ENCODE measurements at regions not wholly inside any gene's neighbourhood (a gene's known extent, or its start where the extent isn't known, plus 50 kb on each side); places are given as distances from the start of the nearest gene placed in this dataset.
A peak's percentile ranks its signal among the peaks of the same experiment; 100 is the strongest.
"Not testable (repeated sequence)": the region's sequence is repeated elsewhere in the genome, so short reads cannot be mapped to it uniquely, and the experiment has no call there.

GRCh38 chrX:115968436-115969252 is 201.9 kb upstream of the AGTR2 start:
- WGBS, 2 experiments: 1% methylated on average over 39 to 48 of the region's 48 CpGs
- Histone ChIP-seq H3K4me3 (ENCODE audit: insufficient read depth, low read depth, low read length) (peak overlapping the region; percentile 43), H3K36me3 (ENCODE audit: control insufficient read depth, insufficient read depth, low read length) (no peaks in the 10 kb centered on the region), H3K4me1 (ENCODE audit: control insufficient read depth, insufficient read depth, low read length) (no peaks in the 10 kb centered on the region), H3K27me3 (ENCODE audit: control insufficient read depth, insufficient read depth, low read length, poor library complexity, severe bottlenecking) (no peaks in the 10 kb centered on the region), H3K27ac (ENCODE audit: insufficient read depth, low read depth, low read length, poor library complexity, severe bottlenecking) (peak overlapping the region; percentile 42), H3K9me3 (ENCODE audit: control insufficient read depth, low read length) (no peaks in the 10 kb centered on the region)

GRCh38 chrX:115970718-115971117 is 199.8 kb upstream of the AGTR2 start:
- Histone ChIP-seq H3K36me3 (ENCODE audit: control insufficient read depth, insufficient read depth, low read length) (no peaks in the 10 kb centered on the region), H3K9me3 (ENCODE audit: control insufficient read depth, low read length) (no peaks in the 10 kb centered on the region), H3K4me1 (ENCODE audit: control insufficient read depth, insufficient read depth, low read length) (no peaks in the 10 kb centered on the region), H3K4me3 (ENCODE audit: insufficient read depth, low read depth, low read length) (no peak overlapping the region), H3K27me3 (ENCODE audit: control insufficient read depth, insufficient read depth, low read length, poor library complexity, severe bottlenecking) (no peaks in the 10 kb centered on the region), H3K27ac (ENCODE audit: insufficient read depth, low read depth, low read length, poor library complexity, severe bottlenecking) (no peak overlapping the region)
- WGBS, 2 experiments: 81 to 89% methylated on average over 4 of the region's 5 CpGs

- no peaks in the 10 kb centered on the region for H3K36me3 ChIP-seq (ENCODE audit: control insufficient read depth, insufficient read depth, low read length)
- 60 to 91% methylated on average over 1 of the region's 1 CpG for WGBS, 2 experiments
- no peaks in the 10 kb centered on the region for H3K9me3 ChIP-seq (ENCODE audit: control insufficient read depth, low read length)
- H3K4me1 ChIP-seq (ENCODE audit: control insufficient read depth, insufficient read depth, low read length): no peaks in the 10 kb centered on the region
- no peak overlapping the region for H3K27ac ChIP-seq (ENCODE audit: insufficient read depth, low read depth, low read length, poor library complexity, severe bottlenecking)
- H3K27me3 ChIP-seq (ENCODE audit: control insufficient read depth, insufficient read depth, low read length, poor library complexity, severe bottlenecking): no peaks in the 10 kb centered on the region
- no peak overlapping the region for H3K4me3 ChIP-seq (ENCODE audit: insufficient read depth, low read depth, low read length)
These were observed 197.8 kb upstream of the AGTR2 start for GRCh38 chrX:115972717-115973116.

GRCh38 chrX:115978068-115978467 is 192.5 kb upstream of the AGTR2 start:
- 78 to 80% methylated on average over 2 of the region's 2 CpGs for WGBS, 2 experiments
- Histone ChIP-seq H3K27ac (ENCODE audit: insufficient read depth, low read depth, low read length, poor library complexity, severe bottlenecking) (no peak overlapping the region), H3K36me3 (ENCODE audit: control insufficient read depth, insufficient read depth, low read length) (no peaks in the 10 kb centered on the region), H3K4me1 (ENCODE audit: control insufficient read depth, insufficient read depth, low read length) (no peaks in the 10 kb centered on the region), H3K9me3 (ENCODE audit: control insufficient read depth, low read length) (no peaks in the 10 kb centered on the region), H3K4me3 (ENCODE audit: insufficient read depth, low read depth, low read length) (no peak overlapping the region), H3K27me3 (ENCODE audit: control insufficient read depth, insufficient read depth, low read length, poor library complexity, severe bottlenecking) (no peaks in the 10 kb centered on the region)

GRCh38 chrX:115983148-115983547 is 187.4 kb upstream of the AGTR2 start:
- H3K27ac ChIP-seq (ENCODE audit: insufficient read depth, low read depth, low read length, poor library complexity, severe bottlenecking); H3K36me3 ChIP-seq (ENCODE audit: control insufficient read depth, insufficient read depth, low read length); H3K4me1 ChIP-seq (ENCODE audit: control insufficient read depth, insufficient read depth, low read length); H3K9me3 ChIP-seq (ENCODE audit: control insufficient read depth, low read length); H3K4me3 ChIP-seq (ENCODE audit: insufficient read depth, low read depth, low read length); H3K27me3 ChIP-seq (ENCODE audit: control insufficient read depth, insufficient read depth, low read length, poor library complexity, severe bottlenecking): not testable (repeated sequence)
- WGBS, 2 experiments: 63 to 75% methylated on average over 1 of the region's 1 CpG

- not testable (repeated sequence) for H3K27me3 ChIP-seq (ENCODE audit: control insufficient read depth, insufficient read depth, low read length, poor library complexity, severe bottlenecking); H3K9me3 ChIP-seq (ENCODE audit: control insufficient read depth, low read length); H3K4me1 ChIP-seq (ENCODE audit: control insufficient read depth, insufficient read depth, low read length); H3K27ac ChIP-seq (ENCODE audit: insufficient read depth, low read depth, low read length, poor library complexity, severe bottlenecking); H3K36me3 ChIP-seq (ENCODE audit: control insufficient read depth, insufficient read depth, low read length); H3K4me3 ChIP-seq (ENCODE audit: insufficient read depth, low read depth, low read length)
- WGBS, 2 experiments: no CpG with 5 or more reads among the region's 1 CpG
These were observed 183.1 kb upstream of the AGTR2 start for GRCh38 chrX:115987464-115987863.

- Histone ChIP-seq H3K9me3 (ENCODE audit: control insufficient read depth, low read length) (no peaks in the 10 kb centered on the region), H3K27me3 (ENCODE audit: control insufficient read depth, insufficient read depth, low read length, poor library complexity, severe bottlenecking) (no peaks in the 10 kb centered on the region), H3K36me3 (ENCODE audit: control insufficient read depth, insufficient read depth, low read length) (no peaks in the 10 kb centered on the region), H3K27ac (ENCODE audit: insufficient read depth, low read depth, low read length, poor library complexity, severe bottlenecking) (no peak overlapping the region), H3K4me1 (ENCODE audit: control insufficient read depth, insufficient read depth, low read length) (no peaks in the 10 kb centered on the region), H3K4me3 (ENCODE audit: insufficient read depth, low read depth, low read length) (no peak overlapping the region)
- WGBS, 2 experiments: 31 to 33% methylated on average over 1 to 2 of the region's 3 CpGs
These were observed 181.7 kb upstream of the AGTR2 start for GRCh38 chrX:115988825-115989224.

- H3K4me3 ChIP-seq (ENCODE audit: insufficient read depth, low read depth, low read length): no peak overlapping the region
- H3K4me1 ChIP-seq (ENCODE audit: control insufficient read depth, insufficient read depth, low read length): no peaks in the 10 kb centered on the region
These were observed 180.9 kb upstream of the AGTR2 start for GRCh38 chrX:115989686-115990085.

GRCh38 chrX:116009346-116009745 is 161.2 kb upstream of the AGTR2 start:
- H3K36me3 ChIP-seq (ENCODE audit: control insufficient read depth, insufficient read depth, low read length): no peaks in the 10 kb centered on the region
- H3K27me3 ChIP-seq (ENCODE audit: control insufficient read depth, insufficient read depth, low read length, poor library complexity, severe bottlenecking): no peaks in the 10 kb centered on the region
- 100% methylated on average over 1 of the region's 1 CpG; no CpG with 5 or more reads in 1 of the 2 experiments for WGBS, 2 experiments
- no peak overlapping the region for H3K4me3 ChIP-seq (ENCODE audit: insufficient read depth, low read depth, low read length)
- no peaks in the 10 kb centered on the region for H3K4me1 ChIP-seq (ENCODE audit: control insufficient read depth, insufficient read depth, low read length)
- H3K9me3 ChIP-seq (ENCODE audit: control insufficient read depth, low read length): no peaks in the 10 kb centered on the region
- H3K27ac ChIP-seq (ENCODE audit: insufficient read depth, low read depth, low read length, poor library complexity, severe bottlenecking): no peak overlapping the region

More at GRCh38 chrX:115989686-115990085, 180.9 kb upstream of the AGTR2 start:
- Histone ChIP-seq H3K27ac (ENCODE audit: insufficient read depth, low read depth, low read length, poor library complexity, severe bottlenecking) (no peak overlapping the region), H3K27me3 (ENCODE audit: control insufficient read depth, insufficient read depth, low read length, poor library complexity, severe bottlenecking) (no peaks in the 10 kb centered on the region), H3K9me3 (ENCODE audit: control insufficient read depth, low read length) (no peaks in the 10 kb centered on the region), H3K36me3 (ENCODE audit: control insufficient read depth, insufficient read depth, low read length) (no peaks in the 10 kb centered on the region)
- no CpG with 5 or more reads among the region's 1 CpG for WGBS, 2 experiments

- Histone ChIP-seq H3K9me3 (ENCODE audit: control insufficient read depth, low read length) (no peaks in the 10 kb centered on the region), H3K36me3 (ENCODE audit: control insufficient read depth, insufficient read depth, low read length) (no peaks in the 10 kb centered on the region), H3K4me3 (ENCODE audit: insufficient read depth, low read depth, low read length) (no peak overlapping the region), H3K27ac (ENCODE audit: insufficient read depth, low read depth, low read length, poor library complexity, severe bottlenecking) (no peak overlapping the region), H3K4me1 (ENCODE audit: control insufficient read depth, insufficient read depth, low read length) (no peaks in the 10 kb centered on the region), H3K27me3 (ENCODE audit: control insufficient read depth, insufficient read depth, low read length, poor library complexity, severe bottlenecking) (no peaks in the 10 kb centered on the region)
- 28 to 34% methylated on average over 8 of the region's 8 CpGs for WGBS, 2 experiments
These were observed 160.5 kb upstream of the AGTR2 start for GRCh38 chrX:116009861-116010710.

Measured in ectodermal cell (in vitro differentiated cells).